Muscle layer of colon (tissue), 2 donors: ENCODE measurements at regions not wholly inside any gene's neighbourhood (a gene's known extent, or its start where the extent isn't known, plus 50 kb on each side); places are given as distances from the start of the nearest gene placed in this dataset.

Experiments
- H3K27ac ChIP-seq: one replicate; pipeline ENCODE4 v1.7.0; 2013; ENCODE audit warnings: low read depth, mild to moderate bottlenecking, low read length, moderate library complexity
- H3K27me3 ChIP-seq, 2 donors: one replicate each; pipeline ENCODE4 v1.7.0; 2013; ENCODE audit warnings: low read length in 2 of 2, mild to moderate bottlenecking in 2 of 2; ENCODE audit not compliant: insufficient read depth in 2 of 2, control insufficient read depth in 1 of 2
- H3K36me3 ChIP-seq: one replicate; pipeline ENCODE4 v1.7.0; 2013; ENCODE audit warnings: mild to moderate bottlenecking, low read length; ENCODE audit not compliant: insufficient read depth
- H3K4me1 ChIP-seq: one replicate; pipeline ENCODE4 v1.7.0; 2013; ENCODE audit warnings: mild to moderate bottlenecking, low read length; ENCODE audit not compliant: insufficient read depth
- H3K4me3 ChIP-seq, 2 donors: one replicate each; pipeline ENCODE4 v1.7.0; 2013; ENCODE audit warnings: low read length in 2 of 2, low read depth in 1 of 2, mild to moderate bottlenecking in 1 of 2, moderate library complexity in 1 of 2
- H3K9ac ChIP-seq: one replicate; pipeline ENCODE4 v1.7.0; 2013; ENCODE audit warnings: low read length
- H3K9me3 ChIP-seq: one replicate; pipeline ENCODE4 v1.7.0; 2013; ENCODE audit warnings: mild to moderate bottlenecking, low read length
- donor health status: abdominal sarcoma.
- donor health status: Adenocarcinoma of cecum.

DNA sequence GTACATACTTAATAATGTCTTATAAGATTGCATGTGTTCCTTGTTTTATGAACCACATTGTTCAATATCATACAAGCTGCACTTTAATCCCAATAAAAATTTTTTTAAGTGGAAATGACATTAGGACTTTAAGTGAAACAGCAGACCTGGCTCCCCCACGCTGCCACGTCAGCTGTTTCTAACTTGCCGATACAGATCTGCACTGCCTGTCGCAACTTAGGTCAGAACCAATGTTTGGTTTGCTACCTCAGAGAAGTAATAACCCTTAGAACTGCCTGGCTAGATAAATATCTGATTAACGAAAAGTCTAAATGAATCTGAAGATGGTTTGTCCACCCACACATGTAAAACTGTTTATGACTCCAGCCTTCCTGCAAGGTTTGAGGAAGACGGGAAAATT lies 327.5 kb upstream of the DACH1 start:
- H3K4me3 ChIP-seq, result no peak overlapping the region
- no peaks in the 10 kb centered on the region for H3K36me3 ChIP-seq
- H3K27me3 ChIP-seq, result no peaks in the 10 kb centered on the region
- H3K9ac ChIP-seq, result no peak overlapping the region
- no peaks in the 10 kb centered on the region for H3K4me1 ChIP-seq
- no peaks in the 10 kb centered on the region for H3K9me3 ChIP-seq
- H3K27ac ChIP-seq, result no peak overlapping the region

DNA sequence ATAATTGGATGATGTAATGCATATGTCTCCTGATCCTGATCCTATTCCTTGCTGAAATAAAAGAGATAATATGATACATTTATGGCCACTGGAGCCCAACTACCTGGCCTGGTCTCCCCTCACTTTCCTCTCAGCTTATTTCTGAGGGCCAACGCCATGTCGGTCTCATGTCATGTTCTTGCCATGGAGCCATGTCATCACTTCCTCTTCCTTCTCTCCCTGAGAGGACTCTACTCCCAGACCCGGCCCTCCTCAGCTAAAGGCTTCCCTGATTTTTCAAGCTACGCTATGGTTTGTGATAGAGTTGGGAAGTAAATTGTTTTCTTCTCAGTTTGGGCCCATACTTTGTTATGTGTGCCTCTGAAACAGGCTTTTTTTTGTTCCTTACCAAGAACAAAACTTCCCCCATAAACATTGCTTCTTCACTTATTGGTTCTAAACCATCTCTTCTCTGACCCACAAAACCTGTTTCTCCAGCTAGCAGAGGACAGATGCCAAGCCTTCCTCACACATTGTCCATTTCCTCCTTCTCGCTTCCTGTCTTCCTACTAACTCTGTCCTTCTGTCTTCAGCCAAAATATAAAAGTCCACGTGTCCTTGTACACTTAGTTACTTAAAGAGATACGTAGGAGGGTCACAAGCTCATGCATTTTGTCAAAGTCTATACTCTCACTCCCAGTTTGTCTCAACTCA lies 319.9 kb upstream of the DACH1 start:
- no peak overlapping the region for H3K4me3 ChIP-seq
- no peaks in the 10 kb centered on the region for H3K27me3 ChIP-seq
- H3K9me3 ChIP-seq, result no peaks in the 10 kb centered on the region
- H3K27ac ChIP-seq, result no peak overlapping the region
- H3K36me3 ChIP-seq, result no peaks in the 10 kb centered on the region
- no peaks in the 10 kb centered on the region for H3K4me1 ChIP-seq
- no peak overlapping the region for H3K9ac ChIP-seq

DNA sequence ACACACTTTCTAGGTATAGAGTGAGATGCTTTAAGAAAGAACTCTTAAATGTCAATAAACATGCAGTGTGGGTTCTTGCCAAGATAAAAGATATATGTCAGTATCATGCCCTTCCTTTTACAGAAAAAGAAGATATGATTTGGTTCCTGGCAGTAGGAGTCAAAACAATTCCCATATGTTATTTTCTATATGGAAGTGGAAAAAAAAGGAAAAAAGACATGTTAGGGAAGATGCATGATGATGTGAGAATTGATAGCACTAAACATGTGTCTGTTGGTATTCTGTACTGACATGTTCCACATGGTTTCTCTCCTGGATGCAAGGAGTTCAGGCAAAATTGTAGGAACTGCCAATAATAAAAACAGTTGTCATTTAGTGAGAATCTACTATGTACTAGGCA lies 318.8 kb upstream of the DACH1 start:
- H3K4me1 ChIP-seq, result no peaks in the 10 kb centered on the region
- H3K27me3 ChIP-seq, result no peaks in the 10 kb centered on the region
- H3K36me3 ChIP-seq, result no peaks in the 10 kb centered on the region
- H3K4me3 ChIP-seq, result no peak overlapping the region
- H3K27ac ChIP-seq, result no peak overlapping the region
- no peaks in the 10 kb centered on the region for H3K9me3 ChIP-seq
- no peak overlapping the region for H3K9ac ChIP-seq

DNA sequence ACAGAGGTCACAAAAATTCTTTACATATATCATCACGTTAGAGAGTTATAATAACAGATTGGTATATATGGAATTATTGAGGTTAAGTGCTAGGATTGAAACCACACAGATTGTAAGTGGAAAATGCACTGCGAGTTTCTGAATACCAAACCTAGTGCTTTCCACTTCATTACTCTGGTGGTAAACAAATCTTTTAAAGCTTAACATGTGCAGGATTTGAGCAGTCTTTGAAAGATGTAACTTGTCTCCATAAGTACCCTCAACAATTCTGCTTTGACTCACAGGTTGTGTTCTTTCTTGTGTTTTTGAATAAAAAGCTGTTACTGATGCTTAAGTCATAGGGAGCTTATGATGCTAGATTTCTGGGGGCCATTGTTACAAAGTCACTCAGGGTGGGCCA lies 314.7 kb upstream of the DACH1 start:
- Histone ChIP-seq H3K4me1 (no peaks in the 10 kb centered on the region), H3K36me3 (no peaks in the 10 kb centered on the region), H3K27ac (no peak overlapping the region), H3K27me3 (no peaks in the 10 kb centered on the region), H3K9ac (no peak overlapping the region), H3K9me3 (no peaks in the 10 kb centered on the region), H3K4me3 (no peak overlapping the region)

DNA sequence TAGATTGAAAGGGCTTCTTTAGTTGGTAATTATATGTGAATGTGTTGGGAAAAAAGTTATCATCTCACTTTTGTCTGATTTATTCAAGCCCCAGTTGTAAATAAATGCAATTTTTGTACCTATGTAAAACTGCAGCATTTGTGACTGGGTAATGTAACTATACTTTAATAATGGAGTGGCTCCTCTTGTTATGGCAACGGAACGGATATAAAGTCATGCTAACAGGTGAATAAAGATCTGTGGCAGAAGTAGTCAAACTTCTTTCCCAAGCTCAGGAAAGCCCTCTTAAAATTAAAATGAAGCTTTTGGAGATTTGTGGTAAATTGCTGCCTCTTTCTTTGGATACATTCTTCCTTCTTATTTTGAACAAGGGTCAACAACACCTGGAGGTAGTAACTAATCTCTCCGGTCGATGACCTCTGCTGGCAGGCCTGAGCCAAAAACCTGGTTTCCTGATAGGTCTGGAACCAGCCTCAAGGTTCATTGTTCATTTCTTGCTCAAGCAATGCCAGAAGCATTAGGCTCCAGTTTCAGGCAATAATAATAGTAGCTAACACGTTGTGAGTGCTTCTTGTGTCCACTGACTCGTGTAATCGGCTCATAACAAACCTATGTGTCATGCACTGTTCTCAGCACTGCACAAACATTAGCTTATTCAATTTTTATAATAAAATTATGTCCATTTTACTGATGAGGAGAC lies 313.4 kb upstream of the DACH1 start:
- Histone ChIP-seq H3K4me3 (no peak overlapping the region), H3K36me3 (no peaks in the 10 kb centered on the region), H3K9ac (no peak overlapping the region), H3K4me1 (no peaks in the 10 kb centered on the region), H3K27ac (no peak overlapping the region), H3K9me3 (no peaks in the 10 kb centered on the region), H3K27me3 (no peaks in the 10 kb centered on the region)

DNA sequence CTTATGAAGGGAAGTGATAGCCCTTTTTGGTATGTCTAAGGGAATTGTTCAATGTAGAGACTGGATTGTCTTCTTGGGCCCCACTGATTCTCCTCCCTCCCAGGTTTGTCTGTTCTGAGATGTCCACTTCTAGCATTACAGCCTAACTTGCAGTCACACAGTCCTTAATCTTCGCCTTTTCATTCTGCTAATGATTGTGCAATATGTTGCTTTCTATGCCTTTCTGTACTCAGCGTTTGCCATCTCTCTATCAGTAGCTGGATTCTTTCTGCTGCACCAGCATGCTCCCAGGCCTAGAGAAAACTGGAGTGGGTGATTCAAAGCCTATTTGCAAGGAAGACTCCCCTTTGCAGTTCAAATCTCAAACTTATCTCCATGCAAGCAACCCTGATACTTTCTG lies 307.5 kb upstream of the DACH1 start:
- Histone ChIP-seq H3K4me3 (no peak overlapping the region), H3K27ac (no peak overlapping the region), H3K27me3 (no peaks in the 10 kb centered on the region), H3K9ac (no peak overlapping the region), H3K4me1 (no peaks in the 10 kb centered on the region), H3K9me3 (no peaks in the 10 kb centered on the region), H3K36me3 (no peaks in the 10 kb centered on the region)

DNA sequence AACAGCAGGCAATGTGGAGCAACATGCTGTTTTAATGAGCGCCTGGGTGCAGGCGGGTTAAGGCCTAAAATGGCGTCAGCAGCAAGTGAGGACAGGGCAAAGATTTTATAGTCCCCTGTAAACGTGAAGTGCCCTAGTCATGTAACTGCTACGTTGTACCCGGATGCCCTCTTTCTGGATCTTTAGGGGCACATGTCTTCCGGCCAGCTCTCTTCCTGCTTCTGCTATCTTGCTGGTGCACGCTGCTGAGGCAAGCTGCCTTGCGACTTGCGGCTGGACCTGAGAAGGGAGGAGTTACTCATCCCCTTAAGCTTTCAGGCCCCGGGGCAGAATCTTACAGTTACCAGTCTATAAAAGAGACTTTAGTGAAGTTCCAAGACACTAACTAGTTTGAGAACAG lies 303.6 kb upstream of the DACH1 start:
- Histone ChIP-seq H3K9ac (no peak overlapping the region), H3K9me3 (no peaks in the 10 kb centered on the region), H3K27ac (no peak overlapping the region), H3K27me3 (no peaks in the 10 kb centered on the region), H3K36me3 (no peaks in the 10 kb centered on the region), H3K4me1 (no peaks in the 10 kb centered on the region), H3K4me3 (no peak overlapping the region)

DNA sequence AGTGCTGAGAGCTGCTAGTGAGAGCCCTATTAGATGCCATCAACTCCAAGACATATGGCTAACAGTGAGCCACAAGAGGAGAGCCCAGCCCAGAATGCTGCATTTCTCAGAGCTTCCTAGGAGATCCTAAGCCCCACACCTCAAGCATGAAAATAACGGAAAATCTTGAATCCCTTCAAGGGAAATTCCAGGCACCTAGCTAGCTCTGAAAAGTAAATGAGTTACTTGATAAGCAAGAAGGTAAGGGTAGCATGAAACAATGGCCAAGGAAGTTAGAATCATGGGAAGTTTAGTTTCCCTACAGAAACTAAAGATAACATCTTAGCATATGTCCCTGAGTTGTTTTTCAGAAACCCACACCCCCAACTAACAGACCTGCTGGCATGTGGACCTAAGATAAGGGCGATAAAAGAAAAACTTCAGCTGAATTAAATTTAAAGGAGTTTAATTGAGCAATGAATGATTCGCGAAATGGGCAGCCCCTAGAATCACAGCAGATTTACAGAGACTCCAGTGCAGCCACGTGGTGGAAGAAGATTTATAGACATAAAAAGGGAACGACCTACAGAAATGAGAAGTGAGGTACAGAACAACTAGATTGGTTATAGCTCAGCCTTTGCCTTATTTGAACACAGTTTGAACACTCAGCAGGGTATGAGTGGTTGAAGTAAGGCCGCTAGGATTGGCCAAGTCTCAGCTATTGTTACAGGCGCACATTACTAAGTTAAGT lies 301.3 kb upstream of the DACH1 start:
- no peak overlapping the region for H3K27ac ChIP-seq
- H3K9me3 ChIP-seq, result no peaks in the 10 kb centered on the region
- H3K4me3 ChIP-seq, result no peak overlapping the region
- H3K4me1 ChIP-seq, result no peaks in the 10 kb centered on the region
- no peak overlapping the region for H3K9ac ChIP-seq
- H3K27me3 ChIP-seq, result no peaks in the 10 kb centered on the region
- no peaks in the 10 kb centered on the region for H3K36me3 ChIP-seq

DNA sequence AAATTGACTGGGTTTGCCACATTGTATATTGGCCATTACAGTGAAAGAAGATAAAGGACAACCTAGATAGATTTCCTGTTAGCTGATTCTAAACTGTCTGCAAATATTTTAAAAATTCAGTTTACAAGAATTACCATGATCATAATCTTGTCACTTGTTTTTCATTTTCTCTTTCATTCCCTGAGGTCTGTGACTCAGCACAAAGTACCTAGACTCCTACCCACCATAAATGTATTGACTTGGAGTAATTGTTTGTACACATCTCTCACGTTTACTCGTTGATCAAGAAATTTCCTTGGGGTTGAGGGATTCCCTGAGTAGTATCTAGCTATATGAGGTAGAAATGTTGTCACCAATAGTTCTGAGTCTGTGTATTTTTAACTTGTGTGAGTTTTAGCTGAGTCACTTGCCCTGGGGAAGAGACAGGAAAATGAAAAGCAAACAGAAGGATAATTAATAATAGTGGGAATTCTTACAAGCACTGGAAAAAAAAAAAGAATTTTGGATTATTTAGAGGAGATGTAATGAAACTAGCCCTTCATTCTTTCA lies 299.2 kb upstream of the DACH1 start:
- no peak overlapping the region for H3K9ac ChIP-seq
- H3K36me3 ChIP-seq, result no peaks in the 10 kb centered on the region
- no peak overlapping the region for H3K27ac ChIP-seq
- no peaks in the 10 kb centered on the region for H3K9me3 ChIP-seq
- H3K4me1 ChIP-seq, result no peaks in the 10 kb centered on the region
- H3K4me3 ChIP-seq, result no peak overlapping the region
- H3K27me3 ChIP-seq, result no peaks in the 10 kb centered on the region

DNA sequence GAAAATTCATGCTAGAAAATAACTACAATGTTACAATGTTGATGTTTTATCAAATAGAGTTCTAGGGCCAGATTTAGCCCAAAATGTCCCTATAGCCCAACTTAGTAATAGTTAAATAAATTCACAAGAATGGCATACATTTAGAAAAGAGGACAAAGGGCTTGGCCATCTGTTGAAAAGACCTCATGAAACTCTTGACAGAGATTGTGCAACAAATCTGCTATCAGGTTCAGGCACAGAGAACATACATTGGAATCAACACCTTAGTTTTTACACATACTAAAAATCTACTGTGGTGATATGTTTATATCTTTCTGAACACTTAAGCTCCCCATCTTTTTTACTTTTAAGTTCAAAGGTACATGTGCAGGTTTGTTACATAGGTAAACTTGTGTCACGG lies 298.3 kb upstream of the DACH1 start:
- Histone ChIP-seq H3K9me3 (no peaks in the 10 kb centered on the region), H3K27ac (no peak overlapping the region), H3K9ac (no peak overlapping the region), H3K4me3 (no peak overlapping the region), H3K36me3 (no peaks in the 10 kb centered on the region), H3K27me3 (no peaks in the 10 kb centered on the region), H3K4me1 (no peaks in the 10 kb centered on the region)

DNA sequence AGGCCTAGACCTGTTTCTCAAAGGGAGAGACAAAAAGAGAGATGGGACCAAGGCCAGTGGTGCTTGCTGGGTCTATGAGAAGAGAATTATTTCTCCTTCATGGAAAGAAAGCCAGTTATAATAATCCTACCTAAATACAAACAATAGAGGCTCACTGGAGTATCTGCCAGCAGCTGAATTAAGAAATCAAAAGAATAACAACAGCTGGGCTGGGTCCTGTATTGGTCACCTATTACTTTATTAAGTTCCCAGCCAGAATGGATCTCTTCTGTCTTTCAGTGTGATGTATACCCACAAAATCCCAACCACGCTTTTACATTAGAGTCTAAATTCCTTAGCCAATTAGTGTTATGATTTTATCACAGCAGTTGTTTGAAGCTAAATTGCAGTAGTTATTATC lies 297.8 kb upstream of the DACH1 start:
- no peaks in the 10 kb centered on the region for H3K27me3 ChIP-seq
- no peak overlapping the region for H3K4me3 ChIP-seq
- no peak overlapping the region for H3K27ac ChIP-seq
- no peak overlapping the region for H3K9ac ChIP-seq
- H3K36me3 ChIP-seq, result no peaks in the 10 kb centered on the region
- H3K4me1 ChIP-seq, result no peaks in the 10 kb centered on the region
- H3K9me3 ChIP-seq, result no peaks in the 10 kb centered on the region
